Erythroblast (primary cell): ENCODE measurements at regions not wholly inside any gene's neighbourhood (a gene's known extent, or its start where the extent isn't known, plus 50 kb on each side); places are given as distances from the start of the nearest gene placed in this dataset.

Experiments
- GATA1 ChIP-seq: IDR thresholded peaks from 2 replicates; pipeline ENCODE4 v1.6.1; 2011; ENCODE audit warnings: low read depth, mild to moderate bottlenecking, control low read depth, low read length, moderate library complexity
- POLR2A ChIP-seq: IDR thresholded peaks from 2 replicates; pipeline ENCODE4 v1.6.1; 2011; ENCODE audit warnings: mild to moderate bottlenecking, low read length

DNA sequence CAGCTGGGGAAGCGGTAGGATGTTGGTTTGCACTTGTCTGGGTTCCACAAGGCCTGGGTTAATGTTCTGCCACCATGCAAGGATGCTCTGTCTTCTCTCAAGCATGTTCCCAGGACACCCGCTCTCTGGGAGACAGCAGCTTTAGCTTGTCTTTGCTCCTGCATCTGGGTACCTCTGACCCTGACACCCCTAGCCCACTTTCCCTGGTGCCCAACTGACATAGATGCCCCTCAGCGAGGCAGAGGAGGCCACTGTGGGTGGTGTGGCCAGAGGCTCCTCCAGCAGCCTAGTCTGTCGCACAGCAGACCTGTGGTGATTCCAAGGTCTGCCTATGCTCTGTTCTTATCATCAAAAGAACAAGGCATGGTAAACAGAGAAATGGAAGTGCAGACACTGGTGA is 83.6 kb upstream of the ALDH1L1 start:
- TF ChIP-seq POLR2A (no peak), GATA1 (no peak)
